Adrenal gland (tissue), 5 donors: ENCODE measurements at regions not wholly inside any gene's neighbourhood (a gene's known extent, or its start where the extent isn't known, plus 50 kb on each side); places are given as distances from the start of the nearest gene placed in this dataset.

Experiments
- POLR2A ChIP-seq, 2 donors: fragments of 450-650 bp; IDR thresholded peaks; one replicate each; pipeline ENCODE4 v1.6.1; 2017; ENCODE audit warnings: antibody characterized with exemption in 2 of 2, mild to moderate bottlenecking in 2 of 2, moderate library complexity in 1 of 2
- TF ChIP-seq, protein P1 (sequence below), 6 experiments: fragments of 450-650 bp in 4 of 6; fragments of 200-600 bp in 2 of 6; sonication (generic) in 1 of 6; IDR thresholded peaks; 1 replicate in 5 of 6; 2 replicates in 1 of 6; pipeline versions ENCODE4 v1.5.1 to v1.8.0; 2016 to 2021; ENCODE audit warnings: antibody characterized with exemption in 6 of 6, mild to moderate bottlenecking in 2 of 6, moderate library complexity in 1 of 6
- donor health status: DM: no; HTN: no; CAD: no.

DNA sequence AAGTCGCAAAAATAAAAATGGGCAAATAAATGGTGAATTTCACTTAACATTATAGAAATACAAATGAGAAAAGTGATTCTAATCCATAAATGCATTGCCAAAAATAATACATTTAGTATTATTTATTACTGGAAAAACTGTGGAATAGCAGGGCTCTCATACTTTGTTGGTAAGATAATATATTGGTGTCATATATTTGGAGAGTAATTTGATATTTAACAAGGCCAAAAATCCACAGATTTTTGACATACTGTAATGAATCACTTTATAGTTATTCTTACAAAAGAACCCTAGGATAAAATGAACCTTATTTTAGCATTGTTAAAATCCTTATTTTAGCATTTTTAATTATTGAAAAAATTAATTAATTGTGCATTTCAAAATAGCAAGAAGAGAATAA is 397.2 kb upstream of the DAB2 start:
- TF ChIP-seq POLR2A (IDR thresholded peaks at IDR 0.05) = no peak
- TF ChIP-seq, protein P1, sequence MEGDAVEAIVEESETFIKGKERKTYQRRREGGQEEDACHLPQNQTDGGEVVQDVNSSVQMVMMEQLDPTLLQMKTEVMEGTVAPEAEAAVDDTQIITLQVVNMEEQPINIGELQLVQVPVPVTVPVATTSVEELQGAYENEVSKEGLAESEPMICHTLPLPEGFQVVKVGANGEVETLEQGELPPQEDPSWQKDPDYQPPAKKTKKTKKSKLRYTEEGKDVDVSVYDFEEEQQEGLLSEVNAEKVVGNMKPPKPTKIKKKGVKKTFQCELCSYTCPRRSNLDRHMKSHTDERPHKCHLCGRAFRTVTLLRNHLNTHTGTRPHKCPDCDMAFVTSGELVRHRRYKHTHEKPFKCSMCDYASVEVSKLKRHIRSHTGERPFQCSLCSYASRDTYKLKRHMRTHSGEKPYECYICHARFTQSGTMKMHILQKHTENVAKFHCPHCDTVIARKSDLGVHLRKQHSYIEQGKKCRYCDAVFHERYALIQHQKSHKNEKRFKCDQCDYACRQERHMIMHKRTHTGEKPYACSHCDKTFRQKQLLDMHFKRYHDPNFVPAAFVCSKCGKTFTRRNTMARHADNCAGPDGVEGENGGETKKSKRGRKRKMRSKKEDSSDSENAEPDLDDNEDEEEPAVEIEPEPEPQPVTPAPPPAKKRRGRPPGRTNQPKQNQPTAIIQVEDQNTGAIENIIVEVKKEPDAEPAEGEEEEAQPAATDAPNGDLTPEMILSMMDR (IDR thresholded peaks at IDR 0.05) = no peak
